Cardiac fibroblast (primary cell): ENCODE measurements at regions not wholly inside any gene's neighbourhood (a gene's known extent, or its start where the extent isn't known, plus 50 kb on each side); places are given as distances from the start of the nearest gene placed in this dataset.
"Not testable (repeated sequence)": the region's sequence is repeated elsewhere in the genome, so short reads cannot be mapped to it uniquely, and the experiment has no call there.

Experiments
- DNase-seq, 2 donors: peaks; one replicate each; pipeline versions ENCODE4 v3.0.0 to v3.0.0-alpha.2; 2010; ENCODE audit warnings: low read depth in 2 of 2
- H3K4me3 ChIP-seq, 2 donors: replicated peaks in 1 of 2; 1 replicate in 1 of 2; 2 replicates in 1 of 2; pipeline ENCODE4 v1.5.1; 2011; ENCODE audit warnings: low read depth in 2 of 2, low read length in 2 of 2, mild to moderate bottlenecking in 2 of 2, moderate library complexity in 1 of 2
- TF ChIP-seq, protein P1 (sequence below): IDR thresholded peaks from one replicate; pipeline ENCODE4 v1.5.1; 2011; ENCODE audit warnings: low read depth, mild to moderate bottlenecking, low read length, inconsistent platforms

DNA sequence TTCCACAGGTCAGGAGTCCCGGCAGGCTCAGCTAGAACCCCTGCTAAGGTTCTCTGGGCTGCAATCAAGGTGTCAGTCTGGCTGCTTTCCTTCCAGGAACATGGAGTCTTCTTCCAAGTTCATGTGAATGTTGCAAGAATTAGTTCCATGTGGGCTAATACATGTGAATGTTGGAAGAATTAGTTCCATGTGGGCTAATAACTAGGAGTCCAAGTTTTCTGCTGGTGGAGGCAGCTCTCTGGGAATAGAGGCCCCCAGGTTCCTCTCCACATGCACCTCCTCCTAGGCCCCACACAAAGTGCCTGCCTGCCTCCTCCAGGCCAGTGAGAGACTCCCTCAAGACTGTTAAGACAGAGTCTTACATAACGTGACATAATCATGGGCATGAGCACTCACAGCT, 140.8 kb upstream of the SLC35G4 start:
- no peak for DNase-seq
- H3K4me3 ChIP-seq, result no peak overlapping the region
- TF ChIP-seq, protein P1, sequence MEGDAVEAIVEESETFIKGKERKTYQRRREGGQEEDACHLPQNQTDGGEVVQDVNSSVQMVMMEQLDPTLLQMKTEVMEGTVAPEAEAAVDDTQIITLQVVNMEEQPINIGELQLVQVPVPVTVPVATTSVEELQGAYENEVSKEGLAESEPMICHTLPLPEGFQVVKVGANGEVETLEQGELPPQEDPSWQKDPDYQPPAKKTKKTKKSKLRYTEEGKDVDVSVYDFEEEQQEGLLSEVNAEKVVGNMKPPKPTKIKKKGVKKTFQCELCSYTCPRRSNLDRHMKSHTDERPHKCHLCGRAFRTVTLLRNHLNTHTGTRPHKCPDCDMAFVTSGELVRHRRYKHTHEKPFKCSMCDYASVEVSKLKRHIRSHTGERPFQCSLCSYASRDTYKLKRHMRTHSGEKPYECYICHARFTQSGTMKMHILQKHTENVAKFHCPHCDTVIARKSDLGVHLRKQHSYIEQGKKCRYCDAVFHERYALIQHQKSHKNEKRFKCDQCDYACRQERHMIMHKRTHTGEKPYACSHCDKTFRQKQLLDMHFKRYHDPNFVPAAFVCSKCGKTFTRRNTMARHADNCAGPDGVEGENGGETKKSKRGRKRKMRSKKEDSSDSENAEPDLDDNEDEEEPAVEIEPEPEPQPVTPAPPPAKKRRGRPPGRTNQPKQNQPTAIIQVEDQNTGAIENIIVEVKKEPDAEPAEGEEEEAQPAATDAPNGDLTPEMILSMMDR, result no peak

DNA sequence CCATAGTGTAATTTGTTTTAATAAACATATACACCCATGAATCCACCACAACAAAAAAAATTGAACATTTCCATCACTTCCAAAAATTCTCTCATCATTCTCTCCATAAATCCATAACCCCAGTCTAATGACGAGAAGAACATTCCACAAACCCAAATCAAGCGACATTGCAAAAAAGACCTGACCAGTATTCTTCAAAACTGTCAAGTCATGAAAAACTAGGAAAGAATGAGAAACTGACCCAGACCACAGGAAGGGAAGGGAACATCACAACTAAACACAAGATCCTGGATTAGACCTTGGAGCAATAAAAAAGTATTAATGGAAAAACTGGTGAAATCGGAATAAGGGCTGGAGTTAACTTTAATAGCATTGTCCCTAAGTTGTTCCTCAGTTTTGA, 141.3 kb upstream of the SLC35G4 start:
- TF ChIP-seq, protein P1, result no peak
- DNase-seq, result no peak
- H3K4me3 ChIP-seq, result no peak overlapping the region

DNA sequence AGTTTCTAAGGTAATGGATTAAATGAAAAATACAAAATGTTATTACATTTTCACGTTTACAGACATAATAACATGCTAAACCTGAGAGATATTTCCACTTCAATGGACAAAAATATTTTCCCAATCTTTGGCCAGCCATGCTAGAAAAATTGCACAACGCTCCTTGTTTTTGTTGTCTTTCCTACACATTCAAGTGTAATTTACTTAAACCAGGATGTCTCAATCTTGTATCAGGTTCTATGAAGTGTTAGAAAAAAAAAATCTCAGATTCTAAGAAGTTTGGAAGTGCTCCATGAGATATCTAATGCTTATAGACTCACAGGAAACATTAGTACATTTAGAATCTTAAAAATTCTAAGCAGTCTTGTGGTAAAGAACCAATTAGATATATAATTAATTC, 141.8 kb upstream of the SLC35G4 start:
- no peak for DNase-seq
- TF ChIP-seq, protein P1, result no peak
- H3K4me3 ChIP-seq, result no peak overlapping the region

DNA sequence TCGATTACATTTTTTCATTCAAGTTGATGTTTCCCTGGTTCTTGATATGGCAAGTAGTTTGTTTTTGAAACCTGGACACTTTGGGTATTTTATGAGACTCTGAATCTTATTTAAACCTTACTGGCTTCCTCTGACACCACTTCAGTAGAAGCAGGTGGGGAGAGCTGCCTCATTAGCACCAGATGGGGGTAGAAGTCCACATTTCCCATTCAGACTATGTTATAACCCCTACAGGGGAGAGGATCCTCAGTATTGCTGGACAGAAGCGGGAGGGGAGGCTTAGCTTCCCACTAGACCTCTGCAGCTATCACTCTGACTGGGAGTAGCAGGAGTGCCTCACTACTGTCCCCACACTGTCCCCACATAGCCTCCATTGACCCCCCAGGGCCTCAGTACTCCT, 145.3 kb upstream of the SLC35G4 start:
- no peak for DNase-seq
- H3K4me3 ChIP-seq, result no peak overlapping the region
- TF ChIP-seq, protein P1, result no peak

DNA sequence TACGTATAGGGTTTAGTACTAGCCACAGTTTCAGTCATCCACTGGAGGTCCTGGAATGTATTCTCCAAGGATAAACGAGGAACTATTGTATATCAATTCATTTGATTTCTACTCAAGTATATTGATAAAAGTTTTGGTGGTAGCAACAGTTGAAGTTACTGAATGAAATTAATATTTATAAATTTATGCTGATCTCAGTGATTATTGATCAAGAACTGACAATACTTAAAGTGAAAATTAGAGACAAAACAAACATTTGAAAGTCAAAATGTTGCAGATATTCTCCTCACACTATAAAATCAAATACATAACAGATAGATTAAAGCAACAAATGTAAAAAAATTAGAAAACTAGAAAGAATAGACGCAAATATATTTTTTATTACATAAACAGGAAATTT, 150.9 kb upstream of the SLC35G4 start:
- no peak overlapping the region for H3K4me3 ChIP-seq
- TF ChIP-seq, protein P1, result no peak
- DNase-seq, result no peak

DNA sequence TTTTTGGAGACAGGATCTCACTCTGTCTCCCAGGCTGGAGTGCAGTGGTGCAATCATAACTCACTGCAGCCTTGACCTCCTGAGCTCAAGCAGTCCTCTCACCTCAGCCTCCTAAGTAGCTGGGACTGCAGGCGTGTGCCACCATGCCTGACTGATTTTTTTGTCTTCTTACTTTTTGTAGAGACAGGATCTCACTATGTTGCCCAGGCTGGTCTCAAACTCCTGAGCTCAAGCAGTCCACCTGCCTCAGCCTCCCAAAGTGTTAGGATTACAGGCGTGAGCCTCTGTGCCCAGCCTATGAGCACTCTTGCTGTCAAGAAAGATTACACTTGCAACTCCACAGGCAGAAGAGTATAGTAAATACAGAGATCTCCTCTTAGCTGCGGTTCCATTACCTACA, 151.5 kb upstream of the SLC35G4 start:
- not testable (repeated sequence) for DNase-seq, H3K4me3 ChIP-seq

DNA sequence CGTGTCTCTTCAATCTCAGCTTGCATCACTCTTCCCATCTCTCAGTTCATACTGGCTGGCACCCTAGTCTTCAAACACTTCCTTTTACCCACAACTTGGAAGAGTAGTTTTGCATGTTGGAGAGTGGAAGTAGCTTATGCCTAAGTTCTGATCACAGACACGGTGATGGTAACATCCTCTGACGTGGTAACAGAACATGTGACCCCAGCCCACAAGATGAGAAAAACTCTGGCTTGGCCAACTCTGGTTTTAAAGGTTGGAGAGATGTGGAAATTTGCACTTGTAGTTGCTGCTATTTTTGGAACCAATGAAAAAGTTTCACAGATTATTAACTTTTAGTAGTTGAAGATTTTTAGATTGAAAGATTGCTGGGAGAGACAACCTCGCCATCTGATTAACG, 155.4 kb upstream of the SLC35G4 start:
- no peak for DNase-seq
- TF ChIP-seq, protein P1, result no peak
- no peak overlapping the region for H3K4me3 ChIP-seq

DNA sequence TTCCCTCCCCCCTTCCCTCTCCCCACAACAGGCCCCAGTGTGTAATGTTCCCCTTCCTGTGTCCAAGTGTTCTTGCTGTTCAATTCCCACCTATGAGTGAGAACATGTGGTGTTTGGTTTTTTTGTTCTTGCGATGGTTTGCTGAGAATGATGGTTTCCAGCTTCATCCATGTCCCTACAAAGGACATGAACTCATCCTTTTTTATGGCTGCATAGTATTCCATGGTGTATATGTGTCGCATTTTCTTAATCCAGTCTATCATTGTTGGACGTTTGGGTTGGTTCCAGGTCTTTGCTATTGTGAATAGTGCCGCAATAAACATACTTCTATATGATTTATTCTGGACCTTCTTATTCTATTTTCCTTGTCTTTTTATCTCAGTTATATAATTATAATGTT, 165.2 kb upstream of the SLC35G4 start:
- not testable (repeated sequence) for DNase-seq

More for the DNA sequence above, 165.2 kb upstream of the SLC35G4 start:
- not testable (repeated sequence) for H3K4me3 ChIP-seq
